Vagina (tissue), 2 donors: ENCODE measurements at regions not wholly inside any gene's neighbourhood (a gene's known extent, or its start where the extent isn't known, plus 50 kb on each side); places are given as distances from the start of the nearest gene placed in this dataset.

Experiments
- POLR2A ChIP-seq, 2 donors: fragments of 450-650 bp; IDR thresholded peaks; one replicate each; pipeline ENCODE4 v1.6.1; 2017; ENCODE audit warnings: antibody characterized with exemption in 2 of 2, mild to moderate bottlenecking in 2 of 2, moderate library complexity in 2 of 2
- POLR2AphosphoS5 ChIP-seq, 2 donors: sonication (generic); formaldehyde crosslinking; IDR thresholded peaks; one replicate each; pipeline ENCODE4 v1.9.0; 2017; ENCODE audit warnings: antibody characterized with exemption in 2 of 2, mild to moderate bottlenecking in 2 of 2, low read depth in 1 of 2; ENCODE audit not compliant: insufficient read depth in 1 of 2
- TF ChIP-seq, protein P1 (sequence below), 3 experiments: fragments of 450-650 bp in 2 of 3; fragments of 200-600 bp in 1 of 3; sonication (generic) in 1 of 3; IDR thresholded peaks; one replicate each; pipeline ENCODE4 v1.5.1; 2017 to 2019; ENCODE audit warnings: antibody characterized with exemption in 3 of 3, mild to moderate bottlenecking in 2 of 3, moderate library complexity in 2 of 3

DNA sequence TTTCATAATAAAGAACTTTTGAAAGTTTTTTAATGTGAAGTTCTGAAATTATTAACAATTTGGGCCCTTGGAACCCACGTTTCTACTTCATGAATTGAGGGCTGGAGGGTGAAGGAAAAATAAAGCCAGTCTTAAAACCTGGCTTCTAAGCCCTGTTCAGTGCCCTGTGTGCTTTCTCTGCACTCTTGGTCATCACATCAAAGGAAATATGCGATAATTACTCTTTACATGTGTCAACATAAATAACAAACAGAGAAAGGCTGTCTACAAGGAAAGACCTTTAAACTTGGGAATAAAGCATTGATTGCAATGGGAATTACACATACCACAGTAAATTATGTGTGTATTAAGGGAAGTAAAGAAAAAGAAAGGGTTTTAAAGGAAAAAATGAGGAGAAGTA, 150.7 kb upstream of the KLF7 start:
- TF ChIP-seq, protein P1, sequence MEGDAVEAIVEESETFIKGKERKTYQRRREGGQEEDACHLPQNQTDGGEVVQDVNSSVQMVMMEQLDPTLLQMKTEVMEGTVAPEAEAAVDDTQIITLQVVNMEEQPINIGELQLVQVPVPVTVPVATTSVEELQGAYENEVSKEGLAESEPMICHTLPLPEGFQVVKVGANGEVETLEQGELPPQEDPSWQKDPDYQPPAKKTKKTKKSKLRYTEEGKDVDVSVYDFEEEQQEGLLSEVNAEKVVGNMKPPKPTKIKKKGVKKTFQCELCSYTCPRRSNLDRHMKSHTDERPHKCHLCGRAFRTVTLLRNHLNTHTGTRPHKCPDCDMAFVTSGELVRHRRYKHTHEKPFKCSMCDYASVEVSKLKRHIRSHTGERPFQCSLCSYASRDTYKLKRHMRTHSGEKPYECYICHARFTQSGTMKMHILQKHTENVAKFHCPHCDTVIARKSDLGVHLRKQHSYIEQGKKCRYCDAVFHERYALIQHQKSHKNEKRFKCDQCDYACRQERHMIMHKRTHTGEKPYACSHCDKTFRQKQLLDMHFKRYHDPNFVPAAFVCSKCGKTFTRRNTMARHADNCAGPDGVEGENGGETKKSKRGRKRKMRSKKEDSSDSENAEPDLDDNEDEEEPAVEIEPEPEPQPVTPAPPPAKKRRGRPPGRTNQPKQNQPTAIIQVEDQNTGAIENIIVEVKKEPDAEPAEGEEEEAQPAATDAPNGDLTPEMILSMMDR (IDR thresholded peaks at IDR 0.05), result no peak
- no peak for TF ChIP-seq POLR2A (IDR thresholded peaks at IDR 0.05)
- TF ChIP-seq POLR2AphosphoS5 (IDR thresholded peaks at IDR 0.05; ENCODE audit: insufficient read depth in 1 of 2, low read depth in 1 of 2), result no peak
